GM21526 (cell line): ENCODE measurements at regions not wholly inside any gene's neighbourhood (a gene's known extent, or its start where the extent isn't known, plus 50 kb on each side); places are given as distances from the start of the nearest gene placed in this dataset.
"Not testable (repeated sequence)": the region's sequence is repeated elsewhere in the genome, so short reads cannot be mapped to it uniquely, and the experiment has no call there.

Source experiments
- ATAC-seq: cut with Tn5 transposase; IDR thresholded peaks from one replicate; pipeline ENCODE4 v1.9.1; 2021; ENCODE audit warnings: moderate library complexity; ENCODE audit not compliant: unreplicated experiment, low FRiP score

DNA sequence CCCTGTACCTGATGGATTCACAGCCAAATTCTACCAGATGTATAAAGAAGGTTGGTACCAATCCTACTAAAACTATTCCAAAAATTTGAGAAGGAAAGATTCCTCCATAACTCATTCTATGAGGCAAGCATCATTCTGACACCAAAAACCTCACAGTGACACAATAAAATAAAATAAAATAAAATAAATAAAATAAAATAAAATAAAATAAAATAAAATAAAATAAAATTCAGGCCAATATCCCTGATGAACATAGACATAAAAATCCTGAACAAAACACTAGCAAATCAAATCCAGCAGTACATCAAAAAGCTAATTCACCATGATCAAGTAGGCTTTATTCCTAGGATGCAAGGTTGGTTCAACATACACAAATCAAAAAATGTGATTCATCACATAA is 108.1 kb downstream of the PROX1 start:
- not testable (repeated sequence) for ATAC-seq

DNA sequence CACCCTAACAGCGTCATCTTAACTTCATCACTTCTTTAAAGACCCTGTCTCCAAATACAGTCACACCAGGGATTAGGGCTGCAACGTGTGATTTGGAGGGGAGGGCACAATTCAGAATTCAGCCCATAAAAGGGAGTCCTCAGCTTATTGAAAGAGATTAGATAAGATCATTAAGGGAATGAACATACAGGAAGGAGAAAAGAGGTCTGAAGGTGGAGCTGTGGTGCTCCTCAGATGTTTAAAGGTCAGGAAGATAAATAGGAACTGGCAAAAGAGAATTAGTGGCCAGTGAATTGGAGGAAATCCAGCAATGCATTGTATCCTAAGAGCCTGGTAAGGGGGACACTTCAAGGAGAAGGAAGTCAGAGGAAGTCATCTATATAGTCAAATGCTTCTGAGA is 113.5 kb downstream of the PROX1 start:
- no peak for ATAC-seq

DNA sequence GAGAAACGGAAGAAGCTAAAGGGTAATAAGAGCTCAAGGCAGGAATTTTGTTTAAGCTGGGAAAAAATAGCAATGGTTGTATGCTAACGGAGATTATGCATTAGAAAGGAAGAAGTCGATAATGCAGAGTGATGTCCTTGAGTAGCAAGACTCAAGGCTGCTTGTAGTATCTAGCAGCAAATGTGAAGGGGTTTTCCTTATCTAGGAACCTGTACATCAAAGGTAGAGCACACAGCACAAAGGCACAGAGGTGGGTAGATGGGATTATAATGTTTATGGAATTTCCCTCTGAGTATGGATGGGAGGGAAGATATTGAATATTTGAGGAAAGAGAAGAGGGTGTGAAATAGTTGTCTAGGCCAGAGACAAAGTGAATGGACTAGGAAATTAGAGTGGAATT is 114.1 kb downstream of the PROX1 start:
- no peak for ATAC-seq

DNA sequence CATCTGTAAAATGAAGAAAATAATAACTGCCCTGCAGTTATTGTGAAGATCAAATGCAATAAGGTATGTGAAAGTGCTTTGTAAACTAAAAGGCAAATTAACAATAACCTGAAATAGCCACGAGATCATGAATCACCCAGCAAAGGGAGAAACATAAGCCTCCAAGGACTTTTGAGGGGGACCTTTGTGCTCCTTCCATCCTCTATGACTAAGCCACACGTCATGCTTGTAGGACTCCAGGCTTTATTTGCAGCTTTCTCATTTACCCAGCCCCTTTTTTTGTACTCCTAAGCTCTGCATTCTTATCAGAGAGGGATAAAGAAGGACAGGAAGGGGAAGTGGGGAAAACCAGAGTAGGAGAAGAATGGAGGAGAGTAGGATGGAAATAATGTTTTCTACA is 115.1 kb downstream of the PROX1 start:
- no peak for ATAC-seq

DNA sequence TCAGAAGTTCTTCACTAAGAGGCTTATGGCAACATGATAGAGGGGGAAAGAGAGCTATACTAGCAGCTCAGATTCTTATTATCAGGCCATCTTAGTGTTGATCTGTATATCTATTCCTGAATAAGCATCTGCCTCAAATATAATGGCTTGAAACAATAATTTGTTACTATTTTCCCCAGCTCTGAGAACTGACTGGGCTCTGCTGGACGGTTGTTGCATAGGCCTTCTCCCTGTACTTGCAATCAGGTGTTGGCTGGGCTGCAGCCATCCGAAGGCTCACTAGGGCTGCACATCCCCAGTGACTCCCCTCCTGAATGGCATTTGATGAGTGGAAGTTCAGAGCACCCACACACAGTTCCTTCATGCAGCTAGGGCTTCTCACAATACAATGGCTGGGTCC is 116.0 kb downstream of the PROX1 start:
- no peak for ATAC-seq

DNA sequence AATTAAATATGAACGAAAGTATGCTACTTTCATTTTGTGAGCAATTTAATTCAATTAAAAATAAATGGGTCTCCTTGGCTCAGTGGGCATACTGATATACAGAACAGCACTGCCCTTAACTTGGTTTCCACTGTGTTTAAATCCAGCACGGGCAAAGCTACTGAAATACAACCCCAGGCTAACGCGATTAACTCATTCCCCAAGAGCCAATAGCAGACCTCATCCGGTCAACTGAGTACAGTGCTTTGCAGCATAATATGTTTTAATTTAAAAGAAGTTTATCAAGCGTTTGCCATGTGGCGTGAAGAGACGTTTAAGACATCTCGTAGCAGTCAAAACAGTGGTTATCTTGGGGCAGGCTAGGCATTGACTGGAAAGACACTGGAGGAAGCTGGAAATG is 118.6 kb downstream of the PROX1 start:
- no peak for ATAC-seq

DNA sequence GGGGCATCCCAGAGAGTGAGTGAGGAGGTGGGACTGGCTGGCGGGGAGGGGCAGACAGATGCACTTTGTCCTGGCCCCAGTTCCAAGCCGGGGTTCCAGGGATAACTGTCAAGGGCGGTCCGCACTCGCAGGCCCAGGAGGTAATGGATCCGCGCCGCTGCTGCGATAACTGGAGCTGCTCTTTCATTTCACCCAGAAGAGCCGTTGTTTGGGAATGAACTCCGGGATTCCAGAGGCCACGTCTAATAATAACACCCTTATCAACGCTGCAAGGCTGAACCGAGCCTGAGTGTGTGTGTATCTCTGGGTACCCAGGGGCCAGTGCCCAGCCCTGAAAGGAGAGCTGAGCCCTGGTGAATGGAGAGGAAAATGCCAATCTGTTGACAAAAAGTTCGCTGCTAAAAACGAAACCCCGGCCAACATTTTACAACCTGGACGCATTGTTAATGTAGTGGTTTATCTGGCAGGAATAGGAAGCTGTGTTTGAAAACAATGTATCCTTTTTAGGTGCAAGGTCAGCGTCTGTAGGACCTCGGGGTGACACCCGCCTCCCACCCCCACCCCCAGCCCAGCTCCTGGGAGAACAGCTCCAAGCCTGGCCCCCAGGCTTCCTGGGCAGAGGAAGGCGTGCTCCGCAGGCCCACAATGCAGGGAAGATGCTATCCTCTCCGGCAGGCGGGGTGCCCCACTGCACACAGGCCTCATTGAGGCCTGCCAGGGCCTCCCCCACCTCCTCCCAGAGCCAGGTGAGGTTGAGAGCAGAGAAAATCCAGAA is 119.7 kb downstream of the PROX1 start:
- no peak for ATAC-seq

DNA sequence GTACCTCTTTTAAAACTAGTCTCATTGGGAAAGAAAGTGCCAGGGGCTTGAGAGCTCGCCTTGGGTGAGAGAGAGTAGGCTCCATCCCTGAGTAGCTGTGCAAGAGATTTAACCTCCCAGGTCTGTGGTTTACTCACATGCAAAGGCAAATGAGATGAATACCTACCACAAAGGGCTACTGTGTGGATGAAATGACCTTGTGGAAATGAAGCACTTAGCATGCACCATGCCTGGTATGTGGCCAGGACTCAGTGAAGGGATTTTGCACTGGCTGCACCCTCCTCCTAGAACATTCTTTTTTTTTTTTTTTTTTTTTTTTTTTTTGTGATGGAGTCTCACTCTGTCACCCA is 120.3 kb downstream of the PROX1 start:
- no peak for ATAC-seq

DNA sequence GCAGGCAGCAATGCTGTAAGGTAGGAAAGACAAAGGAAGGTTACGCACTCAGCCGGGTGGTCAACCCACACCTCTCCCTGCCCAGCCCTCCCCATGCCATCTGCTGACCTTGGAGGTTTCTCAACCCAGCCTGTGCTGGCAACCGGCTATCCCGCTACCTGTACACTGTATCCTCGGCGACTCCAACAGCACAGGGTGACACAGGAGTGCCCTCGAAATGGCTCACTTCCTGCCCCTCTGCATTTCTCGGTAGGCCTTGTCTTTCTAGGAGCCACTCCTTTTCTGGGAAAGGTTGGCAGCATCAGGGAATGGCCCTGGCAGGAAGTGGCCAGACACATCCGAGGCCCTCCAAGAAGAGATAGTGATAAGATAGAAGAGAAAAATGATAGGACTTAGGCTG is 124.0 kb downstream of the PROX1 start:
- no peak for ATAC-seq

DNA sequence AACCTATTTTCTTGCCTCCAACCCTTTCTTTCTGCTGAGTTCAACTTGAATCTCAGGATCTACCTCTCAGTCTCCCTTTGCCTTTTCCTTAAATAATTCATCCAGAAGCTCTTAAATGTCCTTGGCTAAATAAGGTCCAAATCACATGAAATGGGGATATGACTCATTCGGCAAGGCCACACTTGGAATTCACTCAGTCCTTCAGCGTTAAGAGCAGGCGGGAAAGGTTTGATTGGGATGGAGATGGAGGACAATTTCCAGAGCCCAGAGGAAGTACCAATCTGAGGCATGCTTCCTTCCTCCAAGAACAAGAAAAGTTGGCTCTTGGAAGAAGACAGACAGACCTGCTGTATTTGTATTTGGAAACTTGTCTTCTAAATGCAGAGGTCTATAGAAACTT is 128.5 kb downstream of the PROX1 start:
- ATAC-seq, result no peak

DNA sequence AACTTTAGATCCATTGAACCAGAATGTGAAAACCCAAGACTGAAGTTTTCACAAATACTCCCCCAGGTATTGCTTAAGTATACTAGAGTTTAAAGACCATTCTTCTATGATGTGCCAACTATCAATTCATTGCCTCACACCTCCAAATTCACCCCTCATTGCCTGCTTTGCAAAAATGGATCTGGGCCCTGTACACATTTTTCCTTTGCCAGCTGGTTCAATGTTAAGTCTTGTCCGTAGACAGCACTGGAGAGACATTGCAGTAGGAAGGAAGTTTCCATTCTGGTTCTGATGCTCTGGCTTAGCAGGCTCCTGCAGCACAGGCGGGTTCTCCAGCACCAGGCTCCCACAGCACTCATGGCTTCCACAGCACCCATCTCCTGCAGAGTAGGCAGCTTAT is 130.0 kb downstream of the PROX1 start:
- no peak for ATAC-seq

DNA sequence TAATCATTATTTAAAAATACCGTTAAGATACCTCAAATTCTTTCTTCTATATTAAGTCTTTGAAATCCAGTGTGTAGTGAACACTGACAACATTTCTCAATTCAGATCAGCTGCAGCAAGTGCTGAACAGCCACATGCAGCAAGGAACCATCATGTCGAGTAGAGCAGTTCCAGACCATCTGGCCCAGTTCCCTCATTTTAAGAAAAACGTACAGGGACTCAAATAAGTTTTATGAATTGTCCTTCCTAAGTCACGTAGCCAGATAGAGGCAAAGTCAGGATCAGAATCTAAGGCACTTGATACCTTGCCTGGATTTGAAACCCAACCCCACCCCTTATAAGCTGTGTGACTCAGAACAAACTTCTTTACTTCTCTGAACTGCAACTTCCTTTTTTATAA is 132.4 kb downstream of the PROX1 start:
- no peak for ATAC-seq

DNA sequence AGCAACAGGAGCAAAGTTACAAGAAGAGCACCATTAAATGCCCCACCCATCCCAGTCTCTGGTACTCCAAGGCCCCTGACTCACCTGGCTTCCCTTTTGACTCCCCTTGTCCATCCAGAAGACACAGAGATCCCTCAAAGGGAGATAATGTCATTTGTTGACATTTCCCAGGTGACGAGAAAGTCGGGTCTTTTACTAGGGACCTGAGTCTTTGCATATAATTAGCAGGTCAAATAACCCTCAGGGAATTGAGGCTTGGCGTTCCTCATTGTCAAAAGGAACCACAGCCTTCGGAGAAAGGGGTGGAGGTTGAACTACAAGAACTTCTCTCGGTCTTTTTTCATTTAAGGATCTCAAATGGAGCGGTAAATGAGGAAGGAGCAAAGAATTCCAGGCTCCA is 133.2 kb downstream of the PROX1 start:
- no peak for ATAC-seq

DNA sequence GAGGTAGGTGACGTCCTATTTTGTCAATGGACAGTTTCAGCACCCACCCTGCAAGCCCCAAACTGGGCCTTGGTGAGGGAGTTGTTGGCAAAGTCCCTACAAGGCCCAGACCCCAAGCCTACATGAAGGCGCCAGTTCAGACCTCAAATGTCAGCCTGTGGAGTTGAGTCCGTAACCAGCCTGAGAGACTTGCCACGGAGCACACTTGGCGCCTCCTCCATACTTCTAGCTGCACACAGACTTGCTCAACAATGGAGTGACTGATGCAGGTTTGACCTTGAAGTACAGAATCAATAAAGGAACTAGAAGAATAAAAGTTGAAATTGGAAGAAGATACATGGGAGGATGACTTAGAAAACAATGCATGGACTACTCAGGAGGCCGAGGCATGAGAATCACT is 134.3 kb downstream of the PROX1 start:
- ATAC-seq, result no peak

DNA sequence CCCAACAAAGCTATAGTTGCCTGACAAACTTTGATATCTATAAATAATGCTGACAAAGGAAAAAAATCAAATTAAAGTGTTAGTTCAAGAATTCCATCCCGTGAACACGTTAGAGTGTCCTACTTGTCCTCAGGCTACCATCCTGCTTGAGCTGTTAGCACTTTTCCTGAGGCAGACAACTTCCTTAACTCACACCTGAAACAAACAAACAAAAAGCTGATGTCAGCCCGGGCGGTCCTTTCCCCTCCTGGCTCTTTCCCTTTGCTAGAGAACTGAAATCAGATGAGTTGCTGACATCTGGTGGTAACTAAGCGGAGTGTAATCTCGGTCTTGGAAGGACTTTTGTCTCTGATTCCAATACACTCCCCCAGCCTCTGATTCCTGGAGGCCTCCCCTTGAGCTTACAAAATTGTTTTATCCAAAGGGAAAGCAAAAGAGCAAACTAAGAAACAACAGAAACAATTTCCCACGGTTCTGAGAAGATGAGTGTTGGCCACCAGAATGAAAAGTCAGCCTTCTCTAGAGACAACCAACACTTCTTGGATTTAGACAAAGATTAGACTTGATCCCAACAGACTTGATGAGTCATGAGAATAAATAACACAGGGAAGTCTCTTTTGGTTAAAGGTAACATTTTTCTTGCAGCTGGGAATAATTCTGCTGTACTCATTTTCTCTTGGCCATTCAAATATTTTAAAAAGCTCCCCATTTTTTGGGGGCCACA is 135.4 kb downstream of the PROX1 start:
- peak; percentile 70 for ATAC-seq

DNA sequence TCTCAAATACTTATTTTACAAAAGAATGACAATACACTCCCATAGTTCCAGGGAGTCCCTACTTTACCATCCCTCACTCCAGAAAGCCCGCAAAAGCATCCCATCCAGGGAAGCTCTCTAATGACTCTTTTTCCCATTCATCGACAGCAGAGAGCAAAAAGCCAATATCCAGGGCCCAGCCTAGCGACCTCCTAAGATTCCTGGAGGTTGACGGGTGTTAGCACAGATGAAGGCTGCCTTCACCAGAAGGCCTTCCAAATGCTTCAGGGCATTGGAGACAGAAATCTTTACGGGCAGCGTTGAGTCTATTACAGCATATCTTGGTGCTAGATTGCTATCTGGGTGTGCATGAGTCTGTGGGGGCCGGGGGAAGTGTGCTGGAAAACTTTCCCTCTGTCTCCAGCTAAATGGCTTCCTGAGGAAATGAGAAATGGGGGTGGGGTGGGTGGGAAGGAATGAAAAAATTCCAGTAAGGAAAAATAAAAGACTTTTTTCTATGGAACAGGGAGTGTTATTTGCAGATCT is 136.6 kb downstream of the PROX1 start:
- ATAC-seq, result no peak

DNA sequence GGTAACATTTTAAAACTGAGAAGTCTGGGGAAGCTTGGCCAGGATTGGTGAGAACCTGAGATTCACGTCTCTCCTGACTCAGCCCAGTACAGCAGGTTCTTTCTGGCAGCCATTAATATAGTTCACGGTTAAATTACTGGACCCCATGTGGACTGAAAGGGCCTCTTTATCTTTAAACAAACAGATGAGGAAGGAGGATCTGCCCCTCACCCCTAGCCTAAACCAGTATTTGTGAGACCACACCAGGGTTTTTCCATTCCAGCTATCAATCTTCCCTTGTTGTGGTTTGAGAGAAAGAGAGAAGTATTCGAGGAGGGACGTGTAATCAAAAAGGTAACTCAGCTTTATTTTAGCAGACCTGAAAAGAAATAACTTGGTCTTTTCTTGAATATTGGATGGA is 137.1 kb downstream of the PROX1 start:
- ATAC-seq, result no peak

DNA sequence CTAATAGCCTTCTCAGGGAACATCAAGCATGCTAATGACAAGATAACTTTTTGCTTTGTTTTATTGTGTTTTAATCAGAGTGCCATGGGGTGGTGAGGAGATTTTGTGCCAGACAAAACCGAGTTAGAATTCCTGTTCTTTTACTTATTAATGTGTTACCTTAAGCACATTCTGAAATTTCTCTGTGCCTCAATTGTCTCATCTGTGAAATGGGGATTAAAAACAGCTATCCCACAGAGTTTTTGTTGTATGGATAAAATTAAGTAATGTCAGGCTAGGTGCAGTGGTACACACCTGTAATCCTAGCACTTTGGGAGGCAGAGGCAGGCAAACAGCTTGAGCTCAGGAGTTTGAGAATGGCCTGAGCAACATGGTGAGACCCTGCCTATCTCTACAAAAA is 138.0 kb downstream of the PROX1 start:
- ATAC-seq, result no peak

DNA sequence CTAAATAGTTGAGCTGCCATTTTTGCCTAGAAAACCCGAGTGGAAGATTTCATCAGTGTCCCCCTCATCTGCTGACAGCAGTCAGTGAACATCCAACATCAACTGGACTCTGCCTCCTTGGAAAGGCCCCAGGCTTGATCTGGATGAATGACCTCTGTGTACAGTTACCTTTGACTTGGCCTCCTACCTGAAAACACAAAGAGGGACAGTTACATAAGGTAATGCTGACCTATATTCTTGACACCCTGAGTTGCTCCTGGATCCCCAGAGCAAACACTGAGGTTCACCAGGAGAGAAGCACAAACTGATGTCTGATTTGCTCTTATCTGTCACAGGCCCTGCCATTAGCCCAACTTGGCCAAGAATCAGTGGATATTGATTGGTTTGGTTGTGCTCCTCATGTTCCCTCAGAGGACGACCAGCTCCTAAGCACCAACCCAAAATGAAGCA is 138.9 kb downstream of the PROX1 start:
- ATAC-seq, result no peak

DNA sequence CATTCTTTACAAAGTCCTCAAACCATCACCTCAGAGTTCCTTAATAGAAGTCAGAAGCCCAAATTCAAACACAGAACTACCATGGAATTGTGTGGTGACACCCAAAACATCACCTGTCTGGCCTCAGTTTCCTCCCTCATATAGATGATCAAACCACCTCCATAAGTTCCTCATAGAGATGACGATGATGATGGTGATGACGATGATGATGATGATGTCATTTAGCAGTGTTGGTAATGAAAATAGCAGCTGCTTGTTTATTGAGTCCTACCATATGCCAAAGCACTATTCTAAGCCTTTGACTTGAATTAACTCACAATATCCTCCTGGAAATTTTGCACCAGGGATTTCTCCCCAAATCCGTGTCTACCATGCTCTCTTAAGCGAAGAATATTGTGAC is 139.9 kb downstream of the PROX1 start:
- ATAC-seq, result no peak

DNA sequence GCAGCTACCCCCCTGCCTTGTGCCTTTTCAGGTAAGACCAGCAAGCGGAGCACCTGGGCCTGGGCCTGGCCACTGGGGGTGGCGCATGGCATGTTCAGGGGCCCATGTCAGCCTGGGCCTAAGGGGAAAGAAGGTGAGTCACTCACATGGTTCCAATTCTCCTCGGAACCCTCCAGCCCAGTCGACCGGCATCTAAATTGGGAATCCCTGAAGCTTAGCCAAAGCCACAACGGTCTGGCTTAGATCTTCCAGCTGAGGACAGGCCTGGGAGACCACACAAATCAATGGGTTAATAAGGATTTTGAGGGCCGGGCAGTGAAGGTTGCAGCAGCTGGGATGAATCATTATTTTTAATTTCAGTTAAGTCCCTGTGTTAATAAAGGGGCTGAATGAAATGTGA is 145.1 kb upstream of the SMYD2 start:
- no peak for ATAC-seq

DNA sequence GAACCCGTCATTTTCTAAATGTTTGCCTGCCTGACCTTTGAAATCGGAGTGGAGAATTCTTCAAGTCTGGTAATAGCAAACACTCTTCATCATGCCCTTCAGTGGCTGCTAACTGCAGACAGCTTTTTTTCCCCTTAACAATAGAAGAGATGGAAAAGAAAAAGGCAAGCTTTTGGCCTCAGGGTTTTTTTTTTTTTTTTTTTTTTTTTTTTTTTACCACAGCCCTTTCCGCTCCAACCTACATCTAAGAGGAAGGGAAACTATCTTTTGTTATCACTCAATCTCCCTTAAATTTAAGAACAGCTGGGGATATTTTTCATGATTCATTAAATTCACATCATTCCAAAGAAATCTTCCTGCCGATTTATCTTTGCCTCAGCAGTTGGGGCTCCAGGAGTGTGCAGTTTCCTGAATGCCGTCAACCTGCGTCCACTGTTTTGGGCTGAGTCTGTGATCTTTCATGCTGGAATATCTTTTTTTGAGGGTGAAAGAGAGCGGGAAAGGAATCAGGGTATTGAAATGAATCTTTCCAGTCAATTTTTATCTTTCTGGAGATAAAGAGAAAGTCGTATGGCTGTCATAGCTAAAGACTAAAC is 144.5 kb upstream of the SMYD2 start:
- ATAC-seq, result no peak
